DND-41 (cell line): ENCODE measurements at regions not wholly inside any gene's neighbourhood (a gene's known extent, or its start where the extent isn't known, plus 50 kb on each side); places are given as distances from the start of the nearest gene placed in this dataset.

Source experiments
- EZH2 ChIP-seq: IDR thresholded peaks from 3 replicates; pipeline ENCODE4 v1.6.1; 2012; ENCODE audit warnings: borderline replicate concordance, low read depth, mild to moderate bottlenecking, moderate library complexity, low read length, inconsistent platforms; ENCODE audit not compliant: severe bottlenecking
- TF ChIP-seq, protein P1 (sequence below): IDR thresholded peaks from 2 replicates; pipeline ENCODE4 v1.5.1; 2012; ENCODE audit warnings: borderline replicate concordance, low read length, moderate library complexity, mild to moderate bottlenecking; ENCODE audit not compliant: poor library complexity, severe bottlenecking; ENCODE audit errors: extremely low read depth

DNA sequence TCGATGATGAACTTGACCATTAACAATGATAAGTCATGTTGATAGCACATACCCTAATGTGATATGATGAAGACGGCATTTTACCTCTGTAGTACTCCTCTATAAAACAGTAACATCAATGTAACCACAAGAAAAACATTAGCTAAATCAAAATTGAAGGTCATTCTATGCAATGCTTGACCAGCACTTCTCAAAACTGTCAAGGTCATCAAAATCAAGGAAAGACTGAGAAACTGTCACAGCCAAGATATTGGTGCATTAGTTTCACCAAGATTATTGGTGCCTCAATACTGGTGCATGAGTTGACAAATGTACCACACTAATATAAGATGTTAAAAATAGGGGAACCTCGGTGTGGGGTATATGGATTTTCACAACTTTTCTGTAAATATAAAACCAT lies 251.1 kb upstream of the CNTN4 start:
- TF ChIP-seq, protein P1, sequence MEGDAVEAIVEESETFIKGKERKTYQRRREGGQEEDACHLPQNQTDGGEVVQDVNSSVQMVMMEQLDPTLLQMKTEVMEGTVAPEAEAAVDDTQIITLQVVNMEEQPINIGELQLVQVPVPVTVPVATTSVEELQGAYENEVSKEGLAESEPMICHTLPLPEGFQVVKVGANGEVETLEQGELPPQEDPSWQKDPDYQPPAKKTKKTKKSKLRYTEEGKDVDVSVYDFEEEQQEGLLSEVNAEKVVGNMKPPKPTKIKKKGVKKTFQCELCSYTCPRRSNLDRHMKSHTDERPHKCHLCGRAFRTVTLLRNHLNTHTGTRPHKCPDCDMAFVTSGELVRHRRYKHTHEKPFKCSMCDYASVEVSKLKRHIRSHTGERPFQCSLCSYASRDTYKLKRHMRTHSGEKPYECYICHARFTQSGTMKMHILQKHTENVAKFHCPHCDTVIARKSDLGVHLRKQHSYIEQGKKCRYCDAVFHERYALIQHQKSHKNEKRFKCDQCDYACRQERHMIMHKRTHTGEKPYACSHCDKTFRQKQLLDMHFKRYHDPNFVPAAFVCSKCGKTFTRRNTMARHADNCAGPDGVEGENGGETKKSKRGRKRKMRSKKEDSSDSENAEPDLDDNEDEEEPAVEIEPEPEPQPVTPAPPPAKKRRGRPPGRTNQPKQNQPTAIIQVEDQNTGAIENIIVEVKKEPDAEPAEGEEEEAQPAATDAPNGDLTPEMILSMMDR = no peak
- no peak for TF ChIP-seq EZH2
